ENCODE measurements at regions not wholly inside any gene's neighbourhood (a gene's known extent, or its start where the extent isn't known, plus 50 kb on each side); places are given as distances from the start of the nearest gene placed in this dataset.

- H3K9me3 ChIP-seq (ENCODE audit: control insufficient read depth, low read length, poor library complexity, severe bottlenecking): no peaks in the 10 kb centered on the region
- Mint-ChIP-seq H3K27me3 (peaks cover 15% of the 10 kb centered on the region), H3K27ac (peak overlapping the region; percentile 37), H3K4me1 (peaks cover 19% of the 10 kb centered on the region), H3K36me3 (ENCODE audit: low read depth) (peaks cover 3% of the 10 kb centered on the region), H3K4me3 (no peak overlapping the region)
- ATAC-seq (no peak), DNase-seq (no peak)
Observed at GRCh38 chr12:94070520-94070919, 77.9 kb upstream of the PLXNC1 start.

- no peaks in the 10 kb centered on the region for H3K9me3 ChIP-seq (ENCODE audit: control insufficient read depth, low read length, poor library complexity, severe bottlenecking)
- Mint-ChIP-seq H3K4me3 (peak overlapping the region; percentile 1), H3K4me1 (peaks cover 21% of the 10 kb centered on the region), H3K27ac (peak overlapping the region; percentile 37), H3K27me3 (peaks cover 19% of the 10 kb centered on the region), H3K36me3 (ENCODE audit: low read depth) (peaks cover 3% of the 10 kb centered on the region)
- DNase-seq (no peak), ATAC-seq (peak; percentile 61)
Observed at GRCh38 chr12:94071258-94071657, 77.1 kb upstream of the PLXNC1 start.

- H3K27me3 Mint-ChIP-seq: peaks cover 24% of the 10 kb centered on the region
- no peak overlapping the region for H3K4me3 Mint-ChIP-seq
- no peaks in the 10 kb centered on the region for H3K36me3 Mint-ChIP-seq (ENCODE audit: low read depth)
- H3K9me3 ChIP-seq (ENCODE audit: control insufficient read depth, low read length, poor library complexity, severe bottlenecking): no peaks in the 10 kb centered on the region
- no peak overlapping the region for H3K27ac Mint-ChIP-seq
- no peak for ATAC-seq
- H3K4me1 Mint-ChIP-seq: peaks cover 29% of the 10 kb centered on the region
- no peak for DNase-seq
Observed at GRCh38 chr12:94073441-94074051, 74.8 kb upstream of the PLXNC1 start.

- H3K36me3 Mint-ChIP-seq (ENCODE audit: low read depth): no peaks in the 10 kb centered on the region
- DNase-seq (no peak), ATAC-seq (no peak)
- H3K4me3 Mint-ChIP-seq: no peak overlapping the region
- no peaks in the 10 kb centered on the region for H3K9me3 ChIP-seq (ENCODE audit: control insufficient read depth, low read length, poor library complexity, severe bottlenecking)
- peak overlapping the region; percentile 19 for H3K27ac Mint-ChIP-seq
- peaks cover 33% of the 10 kb centered on the region for H3K4me1 Mint-ChIP-seq
- H3K27me3 Mint-ChIP-seq: peaks cover 26% of the 10 kb centered on the region
Observed at GRCh38 chr12:94074216-94074979, 74.0 kb upstream of the PLXNC1 start.

GRCh38 chr12:94074980-94075629 lies 73.3 kb upstream of the PLXNC1 start:
- Mint-ChIP-seq H3K4me1 (peaks cover 33% of the 10 kb centered on the region), H3K4me3 (no peak overlapping the region), H3K27me3 (peaks cover 33% of the 10 kb centered on the region), H3K27ac (no peak overlapping the region), H3K36me3 (ENCODE audit: low read depth) (no peaks in the 10 kb centered on the region)
- ATAC-seq: no peak
- H3K9me3 ChIP-seq (ENCODE audit: control insufficient read depth, low read length, poor library complexity, severe bottlenecking): no peaks in the 10 kb centered on the region
- no peak for DNase-seq

GRCh38 chr12:94077209-94077608 lies 71.2 kb upstream of the PLXNC1 start:
- H3K27me3 Mint-ChIP-seq: peaks cover 36% of the 10 kb centered on the region
- DNase-seq (no peak), ATAC-seq (no peak)
- H3K4me1 Mint-ChIP-seq: peaks cover 22% of the 10 kb centered on the region
- no peaks in the 10 kb centered on the region for H3K9me3 ChIP-seq (ENCODE audit: control insufficient read depth, low read length, poor library complexity, severe bottlenecking)
- H3K27ac Mint-ChIP-seq: no peak overlapping the region
- no peak overlapping the region for H3K4me3 Mint-ChIP-seq
- no peaks in the 10 kb centered on the region for H3K36me3 Mint-ChIP-seq (ENCODE audit: low read depth)

DNA sequence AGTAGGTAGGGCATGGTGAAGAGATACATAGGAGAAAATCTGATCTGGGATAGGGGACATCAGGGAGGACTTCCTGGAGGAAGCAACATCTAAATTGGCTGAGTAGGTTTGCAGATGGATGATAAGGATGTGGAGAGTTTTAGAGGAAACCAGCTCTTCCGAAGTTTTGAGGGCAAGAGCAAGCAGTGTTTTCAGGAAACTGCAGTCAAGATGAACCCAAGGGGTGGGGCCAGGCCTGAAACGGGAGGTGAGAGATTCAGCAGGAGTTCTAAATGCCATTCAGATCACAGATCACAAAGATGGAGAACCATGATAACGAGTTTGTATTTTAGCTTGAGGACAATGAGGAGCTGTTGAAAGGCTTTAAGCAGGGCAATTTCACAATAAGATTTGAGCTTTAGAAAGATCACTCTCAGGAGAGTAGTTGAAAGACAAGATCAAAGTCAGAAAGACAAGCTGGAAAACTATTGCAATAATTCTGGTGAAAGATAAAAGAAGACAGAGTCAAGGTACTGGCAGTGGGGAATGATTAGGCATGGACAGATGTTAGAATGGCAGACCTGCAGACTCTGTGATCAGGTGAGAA lies 70.1 kb upstream of the PLXNC1 start:
- DNase-seq (no peak), ATAC-seq (no peak)
- peak overlapping the region; percentile 10 for H3K4me3 Mint-ChIP-seq
- no peaks in the 10 kb centered on the region for H3K9me3 ChIP-seq (ENCODE audit: control insufficient read depth, low read length, poor library complexity, severe bottlenecking)
- peaks cover 36% of the 10 kb centered on the region for H3K27me3 Mint-ChIP-seq
- H3K4me1 Mint-ChIP-seq: peaks cover 22% of the 10 kb centered on the region
- peak overlapping the region; percentile 24 for H3K27ac Mint-ChIP-seq
- no peaks in the 10 kb centered on the region for H3K36me3 Mint-ChIP-seq (ENCODE audit: low read depth)

DNA sequence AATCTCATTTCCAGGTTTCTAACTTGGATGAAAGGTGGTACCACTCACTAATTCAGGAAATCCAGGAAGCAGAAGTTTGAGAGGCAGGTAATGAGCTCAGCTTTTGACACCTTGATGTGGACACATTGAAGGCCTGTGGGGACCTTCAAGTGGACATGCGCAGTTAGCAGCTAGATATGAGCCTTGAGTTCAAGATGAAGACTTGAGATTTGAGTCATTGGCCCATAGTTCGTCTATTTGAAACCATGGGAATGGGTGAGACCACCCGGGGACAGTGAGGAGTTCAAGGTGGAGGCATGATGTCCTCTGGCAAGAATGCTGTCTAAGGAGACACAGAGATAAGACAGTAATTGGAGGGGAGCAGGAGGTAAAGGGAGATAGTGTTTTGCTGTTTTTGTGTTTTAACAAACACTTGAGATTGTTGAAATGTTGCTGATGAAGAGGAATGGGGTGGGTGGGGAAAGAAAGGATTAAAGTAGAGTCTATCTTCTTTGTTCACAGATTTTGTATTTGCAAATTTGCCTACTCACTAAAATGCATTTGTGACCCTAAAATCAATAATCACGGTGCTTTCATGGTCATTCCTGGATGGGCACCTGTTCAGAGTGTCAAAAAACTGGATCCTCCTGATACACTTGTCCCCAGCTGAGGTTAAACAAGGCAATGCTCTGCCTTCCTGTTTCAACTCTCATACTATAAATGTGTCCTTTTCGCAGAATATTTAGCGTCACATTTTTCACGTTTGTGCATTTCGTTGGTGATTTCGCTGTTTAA lies 69.5 kb upstream of the PLXNC1 start:
- H3K36me3 Mint-ChIP-seq (ENCODE audit: low read depth): peaks cover 2% of the 10 kb centered on the region
- H3K4me1 Mint-ChIP-seq: peaks cover 22% of the 10 kb centered on the region
- H3K27ac Mint-ChIP-seq: peak overlapping the region; percentile 24
- ATAC-seq: no peak
- no peak overlapping the region for H3K4me3 Mint-ChIP-seq
- no peak for DNase-seq
- peaks cover 36% of the 10 kb centered on the region for H3K27me3 Mint-ChIP-seq
- no peaks in the 10 kb centered on the region for H3K9me3 ChIP-seq (ENCODE audit: control insufficient read depth, low read length, poor library complexity, severe bottlenecking)

- peak overlapping the region; percentile 24 for H3K27ac Mint-ChIP-seq
- peaks cover 20% of the 10 kb centered on the region for H3K4me1 Mint-ChIP-seq
- DNase-seq (no peak), ATAC-seq (no peak)
- H3K4me3 Mint-ChIP-seq: no peak overlapping the region
- peaks cover 28% of the 10 kb centered on the region for H3K27me3 Mint-ChIP-seq
- H3K36me3 Mint-ChIP-seq (ENCODE audit: low read depth): peaks cover 2% of the 10 kb centered on the region
- no peaks in the 10 kb centered on the region for H3K9me3 ChIP-seq (ENCODE audit: control insufficient read depth, low read length, poor library complexity, severe bottlenecking)
Observed at GRCh38 chr12:94079566-94080340, 68.6 kb upstream of the PLXNC1 start.

DNA sequence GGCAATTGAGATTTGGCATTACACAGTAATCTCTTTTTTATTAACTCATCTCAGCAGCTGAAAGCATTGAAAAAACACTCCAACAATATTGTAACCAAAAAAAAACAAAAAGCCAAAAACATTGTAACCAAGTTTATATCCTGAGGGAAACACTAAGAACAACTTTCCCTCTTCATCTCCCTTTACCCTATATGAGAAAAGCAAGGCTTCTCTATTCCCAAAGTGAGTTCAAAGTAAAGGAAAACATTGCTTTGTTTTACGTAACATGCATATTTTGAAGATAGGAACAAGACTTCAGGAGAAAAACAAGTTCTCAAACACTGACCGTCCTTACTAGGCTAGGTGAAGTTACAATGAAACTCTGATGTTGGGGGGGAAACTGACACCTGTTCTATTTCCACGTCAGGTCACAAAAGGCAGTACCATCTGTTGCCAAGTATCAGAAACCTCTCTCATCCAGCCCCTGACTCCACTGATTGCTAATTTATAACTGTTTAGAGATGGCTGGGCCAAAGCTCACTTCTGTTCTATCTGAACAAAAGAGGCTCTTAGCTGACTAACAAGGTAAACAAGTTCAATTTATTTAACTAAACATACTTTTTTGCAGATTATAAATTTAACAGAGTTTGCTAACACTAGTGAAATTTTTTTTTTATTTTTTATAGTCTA lies 67.9 kb upstream of the PLXNC1 start:
- no peak overlapping the region for H3K4me3 Mint-ChIP-seq
- H3K4me1 Mint-ChIP-seq: peaks cover 16% of the 10 kb centered on the region
- H3K27ac Mint-ChIP-seq: no peak overlapping the region
- DNase-seq (no peak), ATAC-seq (no peak)
- H3K36me3 Mint-ChIP-seq (ENCODE audit: low read depth): peaks cover 2% of the 10 kb centered on the region
- no peaks in the 10 kb centered on the region for H3K9me3 ChIP-seq (ENCODE audit: control insufficient read depth, low read length, poor library complexity, severe bottlenecking)
- H3K27me3 Mint-ChIP-seq: peaks cover 21% of the 10 kb centered on the region

DNA sequence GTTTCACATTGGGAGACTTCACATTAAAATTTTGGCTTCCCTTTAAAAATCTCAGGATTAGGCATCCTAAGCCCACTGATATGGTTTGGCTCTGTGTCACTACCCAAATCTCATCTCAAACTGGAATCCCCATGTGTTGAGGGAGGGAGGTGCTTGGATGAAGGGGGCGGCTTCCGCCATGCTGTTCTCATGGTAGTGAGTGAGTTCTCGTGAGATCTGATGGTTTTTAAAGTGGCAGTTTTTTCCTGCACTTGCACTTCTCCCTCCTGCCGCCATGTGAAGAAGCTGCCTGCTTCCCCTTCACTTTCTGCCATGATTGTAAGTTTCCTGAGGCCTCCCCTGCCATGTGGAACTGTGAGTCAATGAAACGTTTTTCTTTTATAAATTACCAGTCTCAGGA lies 65.7 kb upstream of the PLXNC1 start:
- peaks cover 2% of the 10 kb centered on the region for H3K36me3 Mint-ChIP-seq (ENCODE audit: low read depth)
- H3K9me3 ChIP-seq (ENCODE audit: control insufficient read depth, low read length, poor library complexity, severe bottlenecking): no peaks in the 10 kb centered on the region
- ATAC-seq: no peak
- DNase-seq: no peak
- peaks cover 14% of the 10 kb centered on the region for H3K4me1 Mint-ChIP-seq
- H3K27ac Mint-ChIP-seq: no peak overlapping the region
- no peak overlapping the region for H3K4me3 Mint-ChIP-seq
- peaks cover 17% of the 10 kb centered on the region for H3K27me3 Mint-ChIP-seq

GRCh38 chr12:94089891-94090290 lies 58.5 kb upstream of the PLXNC1 start:
- H3K27ac Mint-ChIP-seq: no peak overlapping the region
- no peak overlapping the region for H3K4me3 Mint-ChIP-seq
- no peaks in the 10 kb centered on the region for H3K4me1 Mint-ChIP-seq
- peaks cover 2% of the 10 kb centered on the region for H3K36me3 Mint-ChIP-seq (ENCODE audit: low read depth)
- DNase-seq (no peak), ATAC-seq (no peak)
- H3K27me3 Mint-ChIP-seq: peaks cover 6% of the 10 kb centered on the region
- no peaks in the 10 kb centered on the region for H3K9me3 ChIP-seq (ENCODE audit: control insufficient read depth, low read length, poor library complexity, severe bottlenecking)
